Peyer's patch (tissue), 4 donors: ENCODE measurements at regions not wholly inside any gene's neighbourhood (a gene's known extent, or its start where the extent isn't known, plus 50 kb on each side); places are given as distances from the start of the nearest gene placed in this dataset.

Experiments
- DNase-seq, 3 donors: peaks; one replicate each; pipeline ENCODE4 v3.0.0-alpha.2; 2017 to 2019
- H3K27ac ChIP-seq, 4 donors: fragments of 200-600 bp; sonication (generic); one replicate each; pipeline ENCODE4 v1.5.1; 2016 to 2019
- H3K27me3 ChIP-seq, 2 donors: fragments of 200-600 bp; sonication (generic); one replicate each; pipeline ENCODE4 v1.5.1; 2019
- H3K36me3 ChIP-seq, 3 donors: fragments of 200-600 bp; sonication (generic); one replicate each; pipeline ENCODE4 v1.5.1; 2016 to 2019
- H3K4me1 ChIP-seq, 4 donors: fragments of 200-600 bp; sonication (generic); one replicate each; pipeline ENCODE4 v1.5.1; 2016 to 2019
- H3K4me3 ChIP-seq, 4 donors: fragments of 200-600 bp; sonication (generic); 1 replicate in 3 of 4; 2 replicates in 1 of 4; pipeline ENCODE4 v1.5.1; 2016 to 2019; ENCODE audit warnings: mild to moderate bottlenecking in 1 of 4
- H3K9me3 ChIP-seq, 4 donors: fragments of 200-600 bp; sonication (generic); one replicate each; pipeline ENCODE4 v1.5.1; 2016 to 2019; ENCODE audit warnings: mild to moderate bottlenecking in 1 of 4
- CTCF ChIP-seq, 6 experiments: fragments of 450-650 bp in 4 of 6; fragments of 200-600 bp in 2 of 6; sonication (generic) in 1 of 6; IDR thresholded peaks; one replicate each; pipeline ENCODE4 v1.5.1; 2017 to 2019; ENCODE audit warnings: antibody characterized with exemption in 6 of 6, mild to moderate bottlenecking in 3 of 6, moderate library complexity in 1 of 6
- POLR2A ChIP-seq, 2 donors: fragments of 450-650 bp; IDR thresholded peaks; one replicate each; pipeline ENCODE4 v1.5.1; 2017; ENCODE audit warnings: antibody characterized with exemption in 2 of 2, mild to moderate bottlenecking in 2 of 2, moderate library complexity in 2 of 2

- H3K4me1 ChIP-seq = no peaks in the 10 kb centered on the region
- no peaks in the 10 kb centered on the region for H3K36me3 ChIP-seq
- H3K27ac ChIP-seq = no peak overlapping the region
- H3K9me3 ChIP-seq = no peaks in the 10 kb centered on the region
- H3K27me3 ChIP-seq = no peaks in the 10 kb centered on the region
- no peak for DNase-seq
- TF ChIP-seq POLR2A (IDR thresholded peaks at IDR 0.05) (no peak), CTCF (IDR thresholded peaks at IDR 0.05) (no peak)
- H3K4me3 ChIP-seq = no peak overlapping the region
These were observed 404.7 kb upstream of the THRB start for GRCh38 chr3:24899373-24899772.

- no peaks in the 10 kb centered on the region for H3K36me3 ChIP-seq
- no peak overlapping the region for H3K27ac ChIP-seq
- H3K4me3 ChIP-seq = no peak overlapping the region
- no peak for DNase-seq
- no peak for TF ChIP-seq CTCF (IDR thresholded peaks at IDR 0.05)
- H3K4me1 ChIP-seq = no peaks in the 10 kb centered on the region
- H3K9me3 ChIP-seq = no peaks in the 10 kb centered on the region
- H3K27me3 ChIP-seq = no peaks in the 10 kb centered on the region
These were observed 405.4 kb upstream of the THRB start for GRCh38 chr3:24899901-24900603.

- no peaks in the 10 kb centered on the region for H3K9me3 ChIP-seq
- TF ChIP-seq POLR2A (IDR thresholded peaks at IDR 0.05) (no peak), CTCF (IDR thresholded peaks at IDR 0.05) (no peak)
- no peak overlapping the region for H3K4me3 ChIP-seq
- no peaks in the 10 kb centered on the region for H3K36me3 ChIP-seq
- no peaks in the 10 kb centered on the region for H3K4me1 ChIP-seq
- no peak for DNase-seq
- H3K27ac ChIP-seq = no peak overlapping the region
- H3K27me3 ChIP-seq = no peaks in the 10 kb centered on the region
These were observed 410.6 kb upstream of the THRB start for GRCh38 chr3:24905266-24905665.

GRCh38 chr3:24907106-24907505 lies 412.5 kb upstream of the THRB start:
- DNase-seq = no peak
- no peaks in the 10 kb centered on the region for H3K36me3 ChIP-seq
- no peak overlapping the region for H3K27ac ChIP-seq
- H3K27me3 ChIP-seq = no peaks in the 10 kb centered on the region
- no peaks in the 10 kb centered on the region for H3K4me1 ChIP-seq
- no peak overlapping the region for H3K4me3 ChIP-seq
- H3K9me3 ChIP-seq = no peaks in the 10 kb centered on the region
- TF ChIP-seq POLR2A (IDR thresholded peaks at IDR 0.05) (no peak), CTCF (IDR thresholded peaks at IDR 0.05) (no peak)

- Histone ChIP-seq H3K27ac (no peak overlapping the region), H3K36me3 (no peaks in the 10 kb centered on the region), H3K9me3 (no peaks in the 10 kb centered on the region), H3K4me1 (no peaks in the 10 kb centered on the region), H3K4me3 (no peak overlapping the region), H3K27me3 (no peaks in the 10 kb centered on the region)
- TF ChIP-seq CTCF (IDR thresholded peaks at IDR 0.05) (no peak), POLR2A (IDR thresholded peaks at IDR 0.05) (no peak)
- no peak for DNase-seq
These were observed 416.4 kb upstream of the THRB start for GRCh38 chr3:24911076-24911475.

GRCh38 chr3:24915639-24916038 lies 421.0 kb upstream of the THRB start:
- Histone ChIP-seq H3K27me3 (no peaks in the 10 kb centered on the region), H3K27ac (no peak overlapping the region), H3K4me3 (no peak overlapping the region), H3K9me3 (no peaks in the 10 kb centered on the region), H3K4me1 (no peaks in the 10 kb centered on the region), H3K36me3 (no peaks in the 10 kb centered on the region)
- no peak for TF ChIP-seq POLR2A (IDR thresholded peaks at IDR 0.05)
- TF ChIP-seq CTCF (IDR thresholded peaks at IDR 0.05) = no peak
- DNase-seq = no peak
